ENCODE measurements at regions not wholly inside any gene's neighbourhood (a gene's known extent, or its start where the extent isn't known, plus 50 kb on each side); places are given as distances from the start of the nearest gene placed in this dataset.

DNA sequence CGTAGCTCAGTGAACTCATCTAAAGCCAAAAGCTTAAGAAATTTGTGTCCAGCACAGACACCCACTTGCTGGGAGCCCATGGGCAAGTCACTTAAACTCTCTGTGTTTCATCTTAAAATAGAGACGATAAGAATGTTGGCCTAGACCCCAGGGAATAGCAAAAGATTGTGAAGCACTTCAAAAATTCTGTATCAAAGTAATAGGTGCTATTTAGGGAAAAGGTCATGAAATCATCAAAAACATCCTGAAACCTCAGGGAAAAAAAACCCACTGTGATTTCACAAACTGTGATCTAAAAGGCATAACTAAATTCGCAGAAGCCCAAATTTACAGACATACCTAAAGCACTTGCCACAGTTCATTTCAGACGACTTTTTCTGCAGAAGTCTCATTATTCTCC, 278.3 kb downstream of the NR2F1-AS1 start:
- H3K9me3 ChIP-seq (ENCODE audit: control insufficient read depth, insufficient read depth, low read depth, low read length), result no peaks in the 10 kb centered on the region
- peak overlapping the region; percentile 2; the same call in 1 of the 2 replicates for H3K27ac ChIP-seq (ENCODE audit: low read length)
- in situ Hi-C loops (cut with HindIII; ENCODE audit: low pct_unique_long_range_greater_than_20kb, low sequenced_read_pairs), result no loop called here
- intact Hi-C loops (cut with micrococcal nuclease; ENCODE audit: unreplicated experiment), result no loop called here
- no peak for DNase-seq (ENCODE audit: low read depth, low spot score)
- H3K27me3 ChIP-seq (ENCODE audit: control insufficient read depth, insufficient read depth, low read length), result no peaks in the 10 kb centered on the region
- TF ChIP-seq SIN3A (IDR thresholded peaks at IDR 0.05; ENCODE audit: borderline replicate concordance, insufficient read depth, low read depth, low read length), result no peak
- TF ChIP-seq, protein P1, sequence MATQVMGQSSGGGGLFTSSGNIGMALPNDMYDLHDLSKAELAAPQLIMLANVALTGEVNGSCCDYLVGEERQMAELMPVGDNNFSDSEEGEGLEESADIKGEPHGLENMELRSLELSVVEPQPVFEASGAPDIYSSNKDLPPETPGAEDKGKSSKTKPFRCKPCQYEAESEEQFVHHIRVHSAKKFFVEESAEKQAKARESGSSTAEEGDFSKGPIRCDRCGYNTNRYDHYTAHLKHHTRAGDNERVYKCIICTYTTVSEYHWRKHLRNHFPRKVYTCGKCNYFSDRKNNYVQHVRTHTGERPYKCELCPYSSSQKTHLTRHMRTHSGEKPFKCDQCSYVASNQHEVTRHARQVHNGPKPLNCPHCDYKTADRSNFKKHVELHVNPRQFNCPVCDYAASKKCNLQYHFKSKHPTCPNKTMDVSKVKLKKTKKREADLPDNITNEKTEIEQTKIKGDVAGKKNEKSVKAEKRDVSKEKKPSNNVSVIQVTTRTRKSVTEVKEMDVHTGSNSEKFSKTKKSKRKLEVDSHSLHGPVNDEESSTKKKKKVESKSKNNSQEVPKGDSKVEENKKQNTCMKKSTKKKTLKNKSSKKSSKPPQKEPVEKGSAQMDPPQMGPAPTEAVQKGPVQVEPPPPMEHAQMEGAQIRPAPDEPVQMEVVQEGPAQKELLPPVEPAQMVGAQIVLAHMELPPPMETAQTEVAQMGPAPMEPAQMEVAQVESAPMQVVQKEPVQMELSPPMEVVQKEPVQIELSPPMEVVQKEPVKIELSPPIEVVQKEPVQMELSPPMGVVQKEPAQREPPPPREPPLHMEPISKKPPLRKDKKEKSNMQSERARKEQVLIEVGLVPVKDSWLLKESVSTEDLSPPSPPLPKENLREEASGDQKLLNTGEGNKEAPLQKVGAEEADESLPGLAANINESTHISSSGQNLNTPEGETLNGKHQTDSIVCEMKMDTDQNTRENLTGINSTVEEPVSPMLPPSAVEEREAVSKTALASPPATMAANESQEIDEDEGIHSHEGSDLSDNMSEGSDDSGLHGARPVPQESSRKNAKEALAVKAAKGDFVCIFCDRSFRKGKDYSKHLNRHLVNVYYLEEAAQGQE (IDR thresholded peaks at IDR 0.05; ENCODE audit: insufficient read depth in 1 of 2, low read depth in 2 of 2, low read length in 1 of 2), result no peak
- TF ChIP-seq POLR2AphosphoS5 (IDR thresholded peaks at IDR 0.05; ENCODE audit: low read depth, low read length), result no peak
- TF ChIP-seq TCF7L2 (IDR thresholded peaks at IDR 0.05; ENCODE audit: low read depth, low read length), result no peak
- TF ChIP-seq CTCF (IDR thresholded peaks at IDR 0.05), result no peak
- H3K4me3 ChIP-seq (ENCODE audit: low read depth in 2 of 2, low read length in 2 of 2), result no peak overlapping the region
- no peak for ATAC-seq
- ChIA-PET POLR2A (no interaction called here), CTCF (no interaction called here)
- no peaks in the 10 kb centered on the region for H3K36me3 ChIP-seq (ENCODE audit: control insufficient read depth, insufficient read depth, low read length)
- peaks cover 10% of the 10 kb centered on the region for H3K4me1 ChIP-seq (ENCODE audit: control insufficient read depth, insufficient read depth, low read length)
- no TSS peak for BruUV-seq (replicated peaks)

DNA sequence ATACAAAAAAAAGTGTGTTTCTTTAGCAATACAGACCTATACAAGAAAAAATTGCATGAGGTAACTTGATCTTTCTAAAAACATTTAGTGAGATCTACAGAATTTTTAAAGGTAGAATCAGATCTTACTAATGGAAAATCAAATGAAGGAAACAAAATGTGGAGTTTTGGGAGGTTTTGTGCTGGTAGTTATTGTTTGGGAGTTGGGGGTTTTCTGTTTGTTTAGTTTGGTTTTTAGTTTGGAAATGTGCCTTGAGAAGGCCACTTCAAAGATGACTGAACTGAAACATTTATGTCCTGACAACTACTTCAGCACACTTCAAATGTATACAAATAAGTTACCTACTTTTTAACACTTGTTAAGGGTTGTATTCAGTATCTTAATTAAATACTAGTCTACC, 280.1 kb downstream of the NR2F1-AS1 start:
- BruUV-seq (replicated peaks), result no TSS peak
- ATAC-seq (no peak), DNase-seq (ENCODE audit: low read depth, low spot score) (no peak)
- Histone ChIP-seq H3K4me1 (ENCODE audit: control insufficient read depth, insufficient read depth, low read length) (peaks cover 10% of the 10 kb centered on the region), H3K27ac (ENCODE audit: low read length) (peak overlapping the region; percentile 57; the same call in 1 of the 2 replicates), H3K27me3 (ENCODE audit: control insufficient read depth, insufficient read depth, low read length) (no peaks in the 10 kb centered on the region), H3K4me3 (ENCODE audit: low read depth in 2 of 2, low read length in 2 of 2) (no peak overlapping the region), H3K36me3 (ENCODE audit: control insufficient read depth, insufficient read depth, low read length) (no peaks in the 10 kb centered on the region), H3K9me3 (ENCODE audit: control insufficient read depth, insufficient read depth, low read depth, low read length) (no peaks in the 10 kb centered on the region)
- TF ChIP-seq SIN3A (IDR thresholded peaks at IDR 0.05; ENCODE audit: borderline replicate concordance, insufficient read depth, low read depth, low read length), result no peak
- TF ChIP-seq CTCF (IDR thresholded peaks at IDR 0.05), result no peak
- TF ChIP-seq POLR2AphosphoS5 (IDR thresholded peaks at IDR 0.05; ENCODE audit: low read depth, low read length), result no peak
- TF ChIP-seq, protein P1 (IDR thresholded peaks at IDR 0.05; ENCODE audit: insufficient read depth in 1 of 2, low read depth in 2 of 2, low read length in 1 of 2), result no peak
- no peak for TF ChIP-seq TCF7L2 (IDR thresholded peaks at IDR 0.05; ENCODE audit: low read depth, low read length)
- ChIA-PET POLR2A (no interaction called here), CTCF (no interaction called here)
- intact Hi-C loops (cut with micrococcal nuclease; ENCODE audit: unreplicated experiment), result no loop called here
- in situ Hi-C loops (cut with HindIII; ENCODE audit: low pct_unique_long_range_greater_than_20kb, low sequenced_read_pairs), result no loop called here
